Panc1 (cell line): ENCODE measurements at regions not wholly inside any gene's neighbourhood (a gene's known extent, or its start where the extent isn't known, plus 50 kb on each side); places are given as distances from the start of the nearest gene placed in this dataset.

Source experiments
- ATAC-seq: fragments of 200-7000 bp; cut with Tn5 transposase; 2 replicates; pipeline ENCODE4 v1.9.1; 2020; ENCODE audit warnings: mild to moderate bottlenecking, moderate library complexity
- BruUV-seq: library from RNA; stranded (reverse); fragments of 400-500 nt; replicated peaks from 2 replicates; lab custom pipeline; 2021; lab: Mats Ljungman, UMichigan
- CTCF ChIA-PET: fragments of 300-600 bp; sonication (Branson Sonifier 250); formaldehyde crosslinking; loops from one replicate; lab custom pipeline; 2022; ENCODE audit warnings: antibody characterized with exemption; lab: Charles Lee
- POLR2A ChIA-PET: fragments of 300-600 bp; sonication (Branson Sonifier 250); formaldehyde crosslinking; loops from one replicate; lab custom pipeline; 2022; ENCODE audit warnings: antibody characterized with exemption; lab: Charles Lee
- DNase-seq: peaks from one replicate; pipeline ENCODE4 v3.0.0-alpha.2; 2010; ENCODE audit warnings: low read depth, low spot score
- H3K27ac ChIP-seq: 2 replicates; pipeline ENCODE4 v1.5.1; 2011; ENCODE audit warnings: mild to moderate bottlenecking, low read length, inconsistent platforms
- H3K27me3 ChIP-seq: fragments of 200-500 bp; sonication (Bioruptor generic); 2 replicates; pipeline ENCODE4 v1.6.0; 2014; ENCODE audit warnings: low read length, inconsistent platforms; ENCODE audit not compliant: control insufficient read depth, insufficient read depth
- H3K36me3 ChIP-seq: fragments of 200-500 bp; sonication (Bioruptor generic); 2 replicates; pipeline ENCODE4 v1.5.1; 2014; ENCODE audit warnings: inconsistent platforms, mild to moderate bottlenecking, low read length, moderate library complexity; ENCODE audit not compliant: control insufficient read depth, insufficient read depth
- H3K4me1 ChIP-seq: 2 replicates; pipeline ENCODE4 v1.5.1; 2011; ENCODE audit warnings: inconsistent platforms, mild to moderate bottlenecking, low read length, moderate library complexity; ENCODE audit not compliant: control insufficient read depth, insufficient read depth
- H3K4me3 ChIP-seq, 2 experiments: 2 replicates each; pipeline ENCODE4 v1.5.1; 2011 to 2012; ENCODE audit warnings: low read depth in 2 of 2, low read length in 2 of 2, mild to moderate bottlenecking in 2 of 2, inconsistent platforms in 1 of 2, moderate library complexity in 1 of 2
- H3K9me3 ChIP-seq: fragments of 200-500 bp; sonication (Bioruptor generic); 2 replicates; pipeline ENCODE4 v1.5.1; 2014; ENCODE audit warnings: low read depth, mild to moderate bottlenecking, inconsistent platforms, low read length, moderate library complexity; ENCODE audit not compliant: control insufficient read depth, insufficient read depth
- CTCF ChIP-seq: fragments of 450-650 bp; IDR thresholded peaks from 2 replicates; pipeline ENCODE4 v1.5.1; 2017; ENCODE audit warnings: mild to moderate bottlenecking
- POLR2AphosphoS5 ChIP-seq: IDR thresholded peaks from 2 replicates; pipeline ENCODE4 v1.6.1; 2012; ENCODE audit warnings: mild to moderate bottlenecking, low read depth, low read length, moderate library complexity
- REST ChIP-seq, 2 experiments: IDR thresholded peaks; 2 replicates each; pipeline ENCODE4 v1.6.1; 2011 to 2012; ENCODE audit warnings: low read depth in 2 of 2, control low read depth in 1 of 2, low read length in 1 of 2, mild to moderate bottlenecking in 1 of 2, moderate library complexity in 1 of 2; ENCODE audit not compliant: insufficient read depth in 1 of 2
- SIN3A ChIP-seq: IDR thresholded peaks from 2 replicates; pipeline ENCODE4 v1.6.1; 2012; ENCODE audit warnings: low read depth, mild to moderate bottlenecking, low read length, moderate library complexity, borderline replicate concordance; ENCODE audit not compliant: insufficient read depth
- TCF7L2 ChIP-seq: IDR thresholded peaks from 2 replicates; pipeline ENCODE4 v1.6.1; 2011; ENCODE audit warnings: mild to moderate bottlenecking, low read depth, low read length, inconsistent platforms
- in situ Hi-C: cut with HindIII; loops from 2 replicates; pipeline ENCODE4 v1.10.0; 2016; ENCODE audit warnings: low sequenced_read_pairs, low pct_unique_long_range_greater_than_20kb
- intact Hi-C: fragments of 100-400 bp; cut with micrococcal nuclease; formaldehyde crosslinking; loops from one replicate; pipeline ENCODE4 v1.10.0; 2022; ENCODE audit not compliant: unreplicated experiment

GRCh38 chr5:167657016-167657415, 634.4 kb upstream of the WWC1 start:
- Histone ChIP-seq H3K4me1 (no peaks in the 10 kb centered on the region), H3K27ac (no peak overlapping the region), H3K27me3 (no peaks in the 10 kb centered on the region), H3K36me3 (no peaks in the 10 kb centered on the region), H3K4me3 (no peak overlapping the region), H3K9me3 (no peaks in the 10 kb centered on the region)
- TF ChIP-seq SIN3A = no peak
- no peak for TF ChIP-seq CTCF
- TF ChIP-seq TCF7L2 = no peak
- no peak for TF ChIP-seq POLR2AphosphoS5
- no peak for TF ChIP-seq REST (IDR thresholded peaks at IDR 0.05; ENCODE audit: insufficient read depth in 1 of 2, low read depth in 2 of 2, low read length in 1 of 2)
- BruUV-seq = no TSS peak
- in situ Hi-C loops (no loop called here), intact Hi-C loops (no loop called here)
- CTCF ChIA-PET = no interaction called here
- POLR2A ChIA-PET = interaction anchor here (0.7 kb wide), 1 partner anchor 11 kb away, joined by 6 read pairs; no protein-coding TSS in a partner anchor
- ATAC-seq (no peak), DNase-seq (no peak)

- intact Hi-C loops (no loop called here), in situ Hi-C loops (no loop called here)
- DNase-seq (no peak), ATAC-seq (no peak)
- Histone ChIP-seq H3K36me3 (no peaks in the 10 kb centered on the region), H3K27me3 (no peaks in the 10 kb centered on the region), H3K27ac (no peak overlapping the region), H3K4me3 (no peak overlapping the region), H3K4me1 (no peaks in the 10 kb centered on the region), H3K9me3 (no peaks in the 10 kb centered on the region)
- no TSS peak for BruUV-seq
- CTCF ChIA-PET = no interaction called here
- no peak for TF ChIP-seq REST (IDR thresholded peaks at IDR 0.05; ENCODE audit: insufficient read depth in 1 of 2, low read depth in 2 of 2, low read length in 1 of 2)
- TF ChIP-seq POLR2AphosphoS5 = no peak
- no peak for TF ChIP-seq SIN3A
- no peak for TF ChIP-seq TCF7L2
- no peak for TF ChIP-seq CTCF
- POLR2A ChIA-PET = no interaction called here
Measured at GRCh38 chr5:167658889-167659288, 632.6 kb upstream of the WWC1 start.
